ENCODE measurements at regions not wholly inside any gene's neighbourhood (a gene's known extent, or its start where the extent isn't known, plus 50 kb on each side); places are given as distances from the start of the nearest gene placed in this dataset.

DNA sequence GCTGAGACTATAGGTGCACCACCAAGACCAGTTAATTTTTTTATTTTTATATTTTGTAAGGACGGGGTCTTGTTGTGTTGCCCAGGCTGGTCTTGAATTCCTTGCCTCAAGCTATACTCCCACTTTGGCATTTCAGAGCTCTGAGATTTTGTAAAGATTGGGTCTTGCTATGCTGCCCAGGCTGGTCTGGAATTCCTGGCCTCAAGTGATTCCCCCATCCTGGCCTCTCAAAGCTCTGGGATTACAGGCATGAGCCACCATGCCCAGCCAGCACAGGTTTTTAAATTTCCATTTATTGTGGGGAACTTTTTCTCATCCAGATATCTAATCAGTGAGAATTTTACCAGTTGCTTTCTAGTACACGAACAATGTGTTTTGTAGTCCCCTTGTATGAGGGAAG is 156.1 kb upstream of the VLDLR start:
- no peak for DNase-seq

DNA sequence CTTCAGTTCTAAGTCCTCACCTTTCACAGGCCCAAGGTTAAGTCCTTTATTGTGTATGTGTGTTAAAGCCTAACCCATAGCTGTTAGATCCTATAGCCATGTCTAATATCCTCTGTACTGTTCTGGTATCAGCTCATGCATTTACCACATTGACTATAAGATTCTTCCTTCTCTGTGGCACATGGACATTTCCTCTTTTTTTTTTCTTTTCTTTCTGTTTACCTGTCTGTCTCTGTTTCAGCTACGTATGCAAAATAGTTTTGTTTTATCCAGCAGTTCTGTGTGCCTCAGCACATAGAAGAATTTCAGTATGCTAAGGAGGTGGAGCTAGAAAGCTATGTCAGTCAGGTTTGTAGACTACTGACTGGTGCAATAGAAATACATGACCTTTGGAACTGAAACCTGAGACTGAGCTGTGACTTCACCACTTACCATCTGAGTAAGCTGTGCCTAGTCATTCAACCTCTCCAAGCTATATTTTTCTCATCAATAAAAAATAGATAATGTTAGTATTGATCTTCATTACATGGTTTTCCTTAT is 155.6 kb upstream of the VLDLR start:
- peak; percentile 44 for DNase-seq

DNA sequence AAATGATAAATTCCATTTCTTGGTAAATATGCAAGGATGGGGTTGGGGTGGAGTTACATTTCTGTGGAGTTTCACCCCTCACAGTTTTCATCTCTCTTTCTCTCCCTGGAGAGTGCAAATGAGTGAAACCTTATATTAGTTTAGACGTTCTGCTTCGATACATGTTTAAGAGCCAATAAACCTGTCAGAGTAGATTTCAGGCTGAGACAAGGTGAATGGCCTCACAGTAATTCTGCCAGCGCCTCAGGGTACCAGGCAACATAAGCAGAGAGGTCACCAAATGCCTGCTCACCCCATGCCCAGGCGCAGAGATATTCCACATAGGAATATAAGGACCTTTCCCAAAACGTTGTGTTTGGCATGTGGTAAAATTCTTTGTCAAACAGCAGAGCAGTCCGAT is 154.9 kb upstream of the VLDLR start:
- peak; percentile 45 for DNase-seq

DNA sequence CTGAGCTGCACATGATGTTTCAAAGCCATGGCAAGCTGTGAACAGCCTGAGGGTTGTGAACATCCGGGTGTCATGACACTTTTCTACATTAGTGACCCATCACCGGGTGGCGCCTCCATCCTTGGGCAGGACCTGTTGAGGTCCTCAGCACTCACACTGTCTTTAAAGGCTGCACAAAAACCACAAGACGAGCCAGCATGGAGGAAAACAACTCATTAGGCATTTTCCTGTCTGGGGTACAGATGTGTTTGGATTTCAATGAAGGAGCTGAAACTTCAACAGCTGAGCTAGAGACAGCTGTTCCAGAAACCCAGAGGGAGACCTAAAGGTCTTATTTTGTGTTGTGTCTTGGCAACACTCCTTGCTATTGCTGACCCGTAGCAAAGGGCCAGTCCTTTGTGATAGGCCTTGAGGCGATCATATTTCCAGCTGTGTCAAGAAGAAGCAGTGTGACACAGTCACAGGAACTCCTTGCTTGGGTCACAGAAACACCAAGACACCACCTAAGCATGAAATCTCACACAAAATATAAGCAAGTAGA is 151.8 kb upstream of the VLDLR start:
- DNase-seq = no peak

DNA sequence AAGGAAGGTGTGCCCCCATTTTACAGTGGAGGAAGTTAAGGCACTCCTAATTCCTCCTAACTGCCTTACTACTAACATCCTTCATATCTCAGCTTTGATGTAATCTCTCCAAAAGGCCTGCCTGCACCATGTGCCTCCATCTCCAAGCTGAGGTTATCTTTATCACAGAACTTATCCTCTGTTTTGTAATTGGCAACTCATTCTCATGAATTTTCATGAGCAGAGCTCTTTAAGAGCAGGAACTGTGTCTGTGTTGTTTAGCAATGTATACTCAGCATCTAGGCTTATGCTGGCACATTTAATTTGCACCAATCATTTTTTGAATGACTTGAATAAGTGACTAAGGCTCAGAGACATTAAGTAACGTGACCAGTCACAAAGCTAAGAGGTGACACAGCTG is 147.9 kb upstream of the VLDLR start:
- no peak for DNase-seq

DNA sequence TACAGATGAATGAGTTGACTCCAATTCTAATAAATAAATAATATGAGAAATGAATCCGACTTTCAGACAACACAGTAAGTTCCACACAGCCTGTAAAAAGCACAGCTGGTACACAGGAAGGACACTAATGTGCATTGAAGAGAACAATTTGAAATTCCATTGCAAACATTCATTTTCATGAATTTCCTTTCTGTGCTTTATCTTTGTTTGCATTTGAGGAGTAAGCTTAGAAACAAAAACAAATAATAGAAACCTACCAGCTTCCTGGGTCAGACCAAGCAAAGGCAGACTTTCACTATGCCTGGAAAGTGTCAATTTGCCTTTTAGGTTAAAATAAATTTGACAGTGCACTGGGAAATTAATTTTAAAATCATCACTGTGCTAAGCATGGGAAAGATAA is 143.8 kb upstream of the VLDLR start:
- DNase-seq = no peak

DNA sequence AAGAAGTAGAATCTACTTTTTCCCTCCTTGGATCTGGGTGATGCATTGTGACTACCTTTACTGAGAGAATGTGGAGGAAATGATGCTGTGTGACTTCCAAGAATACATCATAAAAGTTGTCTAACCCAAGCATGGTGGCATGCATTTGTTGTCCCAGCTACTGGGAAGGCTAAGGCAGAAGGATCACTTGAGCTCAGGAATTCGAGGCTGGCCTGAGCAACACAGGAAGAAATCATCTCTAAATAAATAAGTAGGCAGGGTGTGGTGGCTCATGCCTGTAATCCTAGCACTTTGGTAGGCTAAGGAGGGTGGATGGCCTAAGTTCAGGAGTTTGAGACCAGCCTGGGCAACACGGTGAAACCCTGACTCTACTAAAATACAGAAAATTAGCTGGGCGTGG is 143.2 kb upstream of the VLDLR start:
- DNase-seq = no peak

DNA sequence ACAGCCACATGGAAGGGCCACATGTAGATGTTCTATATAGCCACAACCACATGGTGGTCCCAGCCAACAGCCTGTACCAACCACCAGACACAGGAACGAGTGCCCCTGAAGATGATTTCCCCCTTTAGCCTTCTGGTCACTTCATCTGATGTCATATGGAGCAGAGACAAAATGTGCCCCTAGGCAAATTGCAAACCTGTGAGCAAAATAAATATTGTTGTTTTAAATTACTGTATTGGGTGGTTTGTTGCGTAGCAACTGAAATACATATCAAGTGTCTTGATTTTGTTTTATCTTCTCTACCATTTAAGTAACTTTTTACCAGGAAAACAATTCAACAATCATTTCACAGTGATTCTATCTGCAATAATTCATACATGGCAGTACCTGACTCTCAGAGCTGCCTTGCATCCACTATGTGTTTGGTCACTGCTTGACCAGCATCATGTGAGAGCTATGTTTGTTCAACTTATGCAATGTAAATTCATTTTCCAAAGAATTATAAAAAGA is 142.5 kb upstream of the VLDLR start:
- DNase-seq = no peak

DNA sequence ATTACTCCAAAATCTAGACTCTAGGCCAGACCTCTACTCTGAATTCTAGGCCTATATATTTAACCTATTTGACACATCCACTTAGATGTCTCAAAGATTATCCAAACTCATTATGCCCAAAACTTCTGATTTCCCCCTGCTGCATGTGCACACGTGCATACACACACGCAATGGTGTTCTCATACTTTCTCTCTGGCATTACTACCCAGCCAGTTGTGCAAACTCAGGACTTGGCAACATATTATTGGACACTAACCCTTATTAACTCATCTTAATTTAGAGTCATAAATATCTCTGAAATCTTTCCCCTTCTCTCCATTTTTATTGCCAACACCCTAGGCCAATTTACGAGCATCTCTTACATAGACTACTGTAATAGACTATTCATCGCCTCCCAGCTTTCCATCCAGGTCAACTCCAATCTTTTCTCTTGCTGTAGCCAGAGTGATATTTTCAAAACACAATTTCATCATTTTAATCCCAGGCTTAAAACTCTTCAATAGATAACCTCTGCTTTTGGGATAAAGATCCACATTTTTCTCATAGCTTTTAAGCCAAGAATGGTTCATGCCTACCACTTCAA is 141.2 kb upstream of the VLDLR start:
- DNase-seq = no peak

DNA sequence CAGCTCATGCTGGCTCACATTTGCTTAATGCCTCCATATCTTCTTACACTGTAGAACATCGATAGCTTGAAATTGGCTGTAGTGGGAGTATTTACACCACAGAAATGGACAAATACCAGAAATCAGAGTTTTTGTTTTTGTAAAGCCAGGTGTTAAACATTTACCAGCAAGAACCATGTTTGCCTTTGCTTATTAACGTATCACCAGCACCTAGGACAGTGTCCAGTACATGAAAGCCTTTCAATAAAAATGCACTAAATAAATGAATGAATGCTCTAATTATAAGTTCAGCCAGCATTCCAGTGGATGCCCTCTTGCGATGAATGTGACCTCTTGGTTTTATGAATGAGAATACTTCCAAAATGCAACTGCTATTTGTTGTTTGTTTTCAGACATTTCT is 140.4 kb upstream of the VLDLR start:
- DNase-seq = no peak

DNA sequence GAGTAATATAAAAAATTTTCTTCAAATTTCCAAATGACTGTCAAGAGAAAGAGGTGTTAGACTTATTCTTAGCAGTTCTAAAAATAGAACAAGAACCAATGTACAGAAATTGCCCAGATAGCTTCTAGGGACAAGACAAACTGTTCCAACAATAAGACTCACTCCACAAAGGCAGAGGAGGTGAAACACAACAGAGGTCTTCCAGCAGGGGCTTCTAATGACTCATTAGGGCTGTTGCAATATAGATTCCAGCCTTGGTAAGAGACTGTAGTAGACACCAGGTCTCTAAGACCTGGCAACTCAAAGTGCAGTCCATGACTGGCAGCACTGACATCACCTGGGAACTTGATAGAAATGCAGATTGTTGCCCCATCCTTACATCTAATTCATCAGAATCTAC is 134.6 kb upstream of the VLDLR start:
- DNase-seq = no peak

DNA sequence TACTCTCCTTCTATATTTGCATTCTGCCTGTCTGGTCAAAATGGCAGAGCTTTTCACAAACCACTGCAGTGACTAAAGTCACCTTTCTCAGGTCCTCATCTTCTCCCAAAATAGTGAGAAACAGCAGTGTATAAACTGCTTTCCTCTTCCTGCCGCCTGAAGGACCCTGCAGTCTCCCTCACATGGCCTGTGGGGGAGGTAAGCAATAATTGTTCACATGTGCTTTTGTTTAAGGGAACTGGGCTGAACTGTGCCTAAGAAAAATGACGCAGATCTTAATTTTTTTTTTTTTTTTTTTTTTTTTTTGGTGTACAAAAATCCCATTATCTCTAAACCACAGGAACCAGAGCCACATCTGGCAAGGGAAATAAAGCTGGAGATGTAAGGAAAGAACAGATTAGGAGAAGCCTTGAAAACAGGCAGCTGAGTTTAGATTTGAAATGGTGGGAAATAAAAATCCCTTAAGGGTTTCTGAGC is 131.7 kb upstream of the VLDLR start:
- no peak for DNase-seq

DNA sequence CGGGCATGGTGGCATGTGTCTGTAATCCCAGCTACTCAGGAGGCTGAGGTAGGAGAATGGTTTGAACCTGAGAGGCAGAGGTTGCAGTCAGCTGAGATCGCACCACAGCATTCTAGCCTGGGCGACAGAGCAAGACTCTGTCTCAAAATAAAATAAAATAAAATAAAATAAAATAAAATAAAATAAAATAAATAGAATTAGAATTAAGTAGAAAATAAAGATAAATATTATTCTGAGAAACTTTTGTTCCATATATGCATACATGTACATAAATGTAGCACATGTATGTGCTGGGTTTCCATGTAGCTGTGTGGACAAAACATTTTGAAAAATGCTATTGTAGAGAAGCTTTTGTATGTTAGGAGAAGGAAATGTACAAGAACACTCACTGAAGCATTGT is 129.4 kb upstream of the VLDLR start:
- DNase-seq = no peak

DNA sequence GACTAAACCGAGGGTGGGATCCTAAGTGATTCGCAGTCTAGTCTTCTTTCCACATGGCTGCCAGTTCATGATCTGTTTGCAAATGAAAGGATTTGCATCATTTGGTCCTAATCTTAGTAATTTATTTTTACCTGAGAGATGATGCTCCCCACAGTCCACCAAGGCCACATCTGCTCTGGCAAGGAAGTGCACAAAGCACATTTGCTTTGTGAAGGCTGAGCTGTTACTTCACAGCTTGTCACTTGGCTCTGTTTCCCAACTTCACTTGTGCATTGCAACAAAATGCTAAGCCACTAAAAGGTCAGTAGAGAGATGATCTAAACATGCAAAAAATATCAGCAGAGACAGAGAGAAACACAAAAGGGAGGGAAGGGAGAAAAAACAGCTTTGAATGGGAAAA is 128.5 kb upstream of the VLDLR start:
- no peak for DNase-seq

DNA sequence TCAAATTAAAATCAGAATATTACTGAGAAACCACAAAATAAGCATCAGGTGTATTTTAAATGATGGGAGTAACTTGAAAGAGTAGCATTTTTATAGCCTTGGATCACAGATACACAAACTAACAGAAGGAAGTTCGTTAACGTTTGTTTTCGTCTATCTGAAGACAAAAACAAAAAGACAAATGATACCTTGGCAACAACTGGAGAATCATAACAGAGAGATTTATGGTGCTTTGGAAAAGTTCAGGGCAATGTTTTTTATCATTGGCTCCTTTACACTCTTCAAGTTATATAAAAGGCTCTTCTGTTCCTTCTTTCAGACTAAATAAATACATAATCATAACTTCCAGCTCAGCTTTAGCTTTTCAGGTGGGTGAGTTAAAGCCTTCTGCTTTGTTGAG is 128.1 kb upstream of the VLDLR start:
- DNase-seq = no peak

DNA sequence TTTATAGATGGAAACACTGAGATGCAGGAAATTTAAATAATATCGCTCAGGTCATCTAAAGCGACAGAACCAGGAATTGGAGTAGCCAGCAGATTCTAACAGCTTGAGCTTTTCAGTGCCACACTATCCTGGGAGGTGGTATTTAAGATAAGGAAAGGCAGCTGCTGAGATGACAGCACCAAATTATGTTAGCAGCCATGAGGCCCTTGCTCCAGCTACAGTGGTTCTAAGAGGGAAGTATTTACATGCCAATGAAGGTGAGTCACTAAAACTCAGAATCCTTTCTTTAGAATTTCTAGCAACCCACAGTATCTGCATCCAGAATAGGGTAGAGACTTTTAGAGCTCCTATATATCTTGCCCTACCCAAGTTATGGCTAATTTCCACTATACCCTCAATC is 127.0 kb upstream of the VLDLR start:
- DNase-seq = no peak

DNA sequence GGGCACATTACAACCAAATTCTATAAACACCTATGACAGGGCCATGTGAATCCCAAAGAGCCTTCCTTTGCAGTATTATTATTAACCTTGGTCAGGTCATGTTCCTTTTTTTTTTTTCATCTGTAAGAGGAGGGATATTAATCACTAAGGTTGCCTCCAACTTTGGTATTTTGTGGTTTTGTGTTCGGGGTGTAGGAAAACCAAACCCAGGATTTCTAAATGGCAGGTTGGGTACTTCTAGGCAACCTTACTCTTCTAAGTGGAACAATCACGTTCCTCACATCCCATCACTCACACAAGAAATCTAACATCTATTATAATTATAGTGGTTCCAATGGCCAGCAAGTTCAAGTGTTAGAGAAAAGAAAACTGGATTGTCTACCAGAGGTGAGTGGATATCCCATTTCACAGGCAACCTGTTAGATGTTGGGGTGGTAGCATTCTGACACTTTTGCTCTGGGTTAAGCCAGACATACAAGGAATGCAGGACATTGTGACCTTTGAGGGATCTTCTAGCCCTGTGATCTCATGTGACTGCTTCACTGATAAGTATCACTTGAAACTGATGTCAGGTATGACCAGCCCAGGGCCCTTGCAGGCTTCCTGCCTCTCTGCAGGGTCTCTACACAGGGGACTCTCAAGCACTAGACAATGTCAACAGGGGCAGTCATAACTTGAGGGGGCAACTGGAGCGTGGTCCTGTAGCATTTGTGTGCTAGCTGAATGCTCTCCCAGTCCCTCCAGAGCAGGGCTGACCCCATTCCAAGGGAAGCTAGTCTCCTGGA is 126.2 kb upstream of the VLDLR start:
- DNase-seq = no peak

DNA sequence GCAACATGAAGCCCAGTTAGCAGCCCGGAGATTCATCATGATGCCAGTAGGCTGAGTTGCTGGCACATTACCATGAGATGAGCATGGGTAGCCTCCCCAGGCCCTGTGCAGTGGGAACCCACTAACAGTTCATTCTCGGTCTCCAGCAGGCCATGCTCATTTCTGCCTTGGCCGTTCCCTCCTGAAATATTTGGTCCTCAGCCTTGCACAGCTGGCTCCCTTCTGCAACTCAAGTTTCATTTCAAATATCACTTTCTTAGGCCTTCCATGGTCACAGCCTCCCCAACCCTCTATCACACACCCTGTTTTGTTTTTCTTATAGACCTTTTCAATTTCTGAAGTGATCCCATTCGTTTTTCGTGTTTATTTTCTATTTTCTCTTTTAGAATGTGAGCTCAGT is 125.4 kb upstream of the VLDLR start:
- DNase-seq = no peak

DNA sequence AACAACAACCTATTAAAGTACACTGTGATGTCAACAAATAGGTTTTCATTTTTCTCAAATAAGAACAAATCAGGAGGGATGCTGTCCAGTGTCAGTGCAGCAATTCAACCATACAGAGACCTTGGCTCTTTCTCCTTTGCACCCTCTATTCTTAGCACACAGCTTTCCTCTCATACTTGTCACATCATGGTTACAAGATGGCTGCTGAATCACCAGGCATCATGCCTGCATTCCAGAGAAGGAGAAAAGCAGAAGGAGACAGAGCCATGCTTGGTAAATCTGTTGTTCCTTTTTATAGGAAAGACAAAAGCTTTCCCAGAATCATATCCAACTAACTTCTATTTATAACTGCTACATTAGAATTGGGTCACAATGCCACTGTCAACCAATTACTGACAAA is 124.7 kb upstream of the VLDLR start:
- DNase-seq = no peak

DNA sequence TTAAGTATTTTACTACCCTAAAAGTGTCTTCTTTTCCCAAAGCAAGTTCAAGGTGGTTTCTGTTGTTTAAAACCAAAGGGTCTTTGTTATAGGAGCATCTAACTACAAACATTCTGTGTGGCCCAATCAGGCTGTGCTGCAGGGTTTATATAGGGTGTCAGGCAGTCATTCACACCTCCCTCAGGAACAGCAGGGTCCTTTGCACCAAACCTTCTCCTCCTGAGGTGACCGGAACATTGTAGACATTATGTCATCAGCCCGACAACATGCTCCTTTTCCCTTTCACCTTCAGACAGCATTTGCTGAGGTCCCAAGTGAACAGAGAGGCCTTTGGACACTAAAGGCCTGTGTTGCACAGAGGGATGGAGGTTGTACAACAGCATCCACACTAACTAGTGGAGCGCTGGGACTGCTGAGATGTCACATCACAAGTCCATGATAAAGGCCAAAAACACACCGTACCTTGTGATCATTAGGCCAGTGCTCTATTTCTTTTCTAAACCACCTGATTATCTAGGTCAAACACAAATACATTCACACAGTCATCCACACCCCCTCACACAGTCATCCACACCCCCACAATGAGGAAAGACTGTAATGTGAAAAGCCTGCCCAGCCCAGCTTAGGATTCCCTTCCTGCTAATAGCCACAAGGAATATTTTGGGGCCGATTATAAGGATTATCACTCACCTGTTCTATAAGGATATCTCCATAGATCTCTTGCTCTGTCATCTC is 123.8 kb upstream of the VLDLR start:
- DNase-seq = no peak

DNA sequence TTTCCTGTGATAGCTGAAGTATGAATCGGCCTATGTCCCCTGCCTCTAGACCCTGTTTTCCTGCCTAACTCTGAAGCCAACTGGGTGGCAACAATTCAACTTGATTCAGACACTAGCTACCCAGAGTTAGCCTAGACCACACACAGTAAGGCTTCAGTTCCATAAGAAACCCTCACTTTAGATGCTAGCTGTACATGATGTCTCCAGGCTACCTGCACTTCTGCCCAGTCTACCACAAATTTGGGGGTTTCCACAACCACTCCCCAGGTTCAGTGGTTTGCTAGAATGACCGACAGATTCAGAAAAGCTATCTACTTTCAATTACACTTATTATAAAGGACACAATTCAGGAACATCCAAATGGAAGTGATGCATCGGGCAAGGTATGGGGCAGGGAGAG is 119.4 kb upstream of the VLDLR start:
- DNase-seq = no peak

DNA sequence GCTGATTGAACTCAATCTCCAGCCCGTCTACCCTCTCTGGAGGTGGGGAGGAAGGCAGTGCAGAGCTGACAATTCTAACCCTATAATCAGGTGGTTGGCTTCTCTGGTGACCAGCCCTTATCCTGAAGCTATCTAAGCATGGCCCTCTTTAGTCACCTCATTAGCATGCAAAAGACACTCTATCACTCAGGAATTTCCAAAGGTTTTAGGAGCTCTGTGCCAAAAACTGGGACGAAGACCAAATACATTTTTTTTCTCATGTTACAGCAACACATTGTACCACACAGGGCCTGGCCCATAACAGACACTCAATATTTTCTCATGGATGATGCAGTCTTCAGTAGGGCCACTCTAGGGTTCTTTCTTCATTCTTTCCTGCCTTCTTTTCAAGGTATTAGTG is 118.8 kb upstream of the VLDLR start:
- DNase-seq = no peak

DNA sequence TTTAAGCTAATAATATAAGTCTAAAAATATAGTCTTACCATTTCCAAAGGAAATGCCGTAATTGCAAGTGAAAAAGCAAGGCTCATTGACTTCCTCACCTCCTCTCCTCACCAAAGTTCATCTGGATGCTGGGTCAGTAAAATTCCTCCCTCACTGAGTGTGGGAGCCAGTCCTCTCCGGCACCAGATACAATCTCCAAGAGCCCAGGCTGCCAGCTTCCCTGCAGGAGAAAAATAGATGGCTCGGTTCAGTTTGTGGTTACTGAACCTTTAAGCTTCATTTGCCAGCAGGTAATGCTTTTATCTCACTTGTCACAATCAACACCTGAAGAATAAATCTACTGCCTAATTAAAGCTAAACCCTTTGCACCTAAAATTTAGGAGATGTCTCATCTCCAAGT is 115.3 kb upstream of the VLDLR start:
- DNase-seq = no peak

DNA sequence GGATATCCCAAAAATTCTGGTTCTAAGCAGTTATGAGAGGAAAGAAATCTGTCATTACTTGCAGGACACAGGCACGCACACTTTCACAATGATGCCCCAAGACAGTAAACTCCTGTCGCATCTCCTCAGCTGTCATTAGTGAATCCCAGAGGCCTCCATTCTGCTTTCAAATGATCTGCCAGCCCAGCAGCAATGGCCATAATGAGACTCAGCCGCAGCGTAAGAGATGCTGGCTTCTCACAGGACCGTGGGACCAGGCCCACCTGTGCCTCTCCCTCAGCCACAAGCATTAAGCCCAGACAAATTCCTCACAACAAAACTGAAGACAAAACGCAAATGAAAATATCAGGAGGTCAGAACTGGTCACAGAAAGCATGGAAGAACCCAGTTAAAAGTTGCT is 98.0 kb upstream of the VLDLR start:
- DNase-seq = no peak
